ENCODE measurements at regions not wholly inside any gene's neighbourhood (a gene's known extent, or its start where the extent isn't known, plus 50 kb on each side); places are given as distances from the start of the nearest gene placed in this dataset.

- no peak for TF ChIP-seq TEF (CRISPR knock-in tag; IDR thresholded peaks at IDR 0.05)
- no peak for TF ChIP-seq ATF2 (CRISPR knock-in tag; IDR thresholded peaks at IDR 0.05)
- no peak for TF ChIP-seq SP1 (IDR thresholded peaks at IDR 0.05)
- TF ChIP-seq SP1 (CRISPR knock-in tag; IDR thresholded peaks at IDR 0.05) = no peak
Observed at GRCh38 chr20:11783102-11783850, 134.4 kb upstream of the BTBD3 start.
